Mucosa of rectum (tissue), 2 donors: ENCODE measurements at regions not wholly inside any gene's neighbourhood (a gene's known extent, or its start where the extent isn't known, plus 50 kb on each side); places are given as distances from the start of the nearest gene placed in this dataset.

Experiments used
- H3K27ac ChIP-seq, 2 donors: one replicate each; pipeline ENCODE4 v1.7.0; 2013; ENCODE audit warnings: inconsistent platforms in 2 of 2, low read depth in 2 of 2, low read length in 2 of 2
- H3K27me3 ChIP-seq, 2 donors: one replicate each; pipeline ENCODE4 v1.7.0; 2013; ENCODE audit warnings: low read length in 2 of 2; ENCODE audit not compliant: control insufficient read depth in 2 of 2, insufficient read depth in 2 of 2
- H3K36me3 ChIP-seq, 2 donors: one replicate each; pipeline ENCODE4 v1.7.0; 2013; ENCODE audit warnings: low read length in 2 of 2; ENCODE audit not compliant: control insufficient read depth in 2 of 2, insufficient read depth in 2 of 2
- H3K4me1 ChIP-seq, 2 donors: one replicate each; pipeline ENCODE4 v1.7.0; 2013; ENCODE audit warnings: low read length in 2 of 2, mild to moderate bottlenecking in 1 of 2; ENCODE audit not compliant: control insufficient read depth in 2 of 2, insufficient read depth in 2 of 2
- H3K4me3 ChIP-seq, 2 donors: one replicate each; pipeline ENCODE4 v1.7.0; 2013; ENCODE audit warnings: low read length in 2 of 2
- H3K9ac ChIP-seq, 2 donors: one replicate each; pipeline ENCODE4 v1.7.0; 2013; ENCODE audit warnings: low read length in 2 of 2, low read depth in 1 of 2, mild to moderate bottlenecking in 1 of 2
- H3K9me3 ChIP-seq, 2 donors: one replicate each; pipeline ENCODE4 v1.7.0; 2013; ENCODE audit warnings: low read length in 2 of 2; ENCODE audit not compliant: control insufficient read depth in 2 of 2
- donor health status: healthy.
- donor health status: Normal muscosa, but diverticular disease.

DNA sequence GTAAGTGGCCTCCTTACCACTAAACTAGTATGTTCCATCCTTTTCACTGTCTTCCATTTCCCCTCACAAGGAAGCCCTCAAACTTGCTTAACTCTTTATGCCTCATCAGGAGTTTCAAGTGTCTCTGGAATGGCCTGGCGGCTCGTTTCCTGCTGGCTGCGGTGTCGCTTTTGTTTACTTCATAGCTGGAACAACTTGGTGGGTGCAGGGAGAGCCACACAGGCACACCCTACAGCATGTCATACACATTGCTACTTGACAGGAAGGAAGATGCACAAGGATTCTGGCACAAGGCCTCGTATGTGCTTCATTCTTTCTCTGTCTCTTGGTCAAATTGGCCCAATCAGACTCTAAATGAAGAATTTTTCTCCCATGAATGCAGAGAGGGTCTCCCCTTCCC lies 488.3 kb downstream of the FOXO1 start:
- Histone ChIP-seq H3K9me3 (no peaks in the 10 kb centered on the region), H3K27ac (no peak overlapping the region), H3K27me3 (no peaks in the 10 kb centered on the region), H3K4me3 (no peak overlapping the region), H3K4me1 (no peaks in the 10 kb centered on the region), H3K9ac (no peak overlapping the region), H3K36me3 (no peaks in the 10 kb centered on the region)

DNA sequence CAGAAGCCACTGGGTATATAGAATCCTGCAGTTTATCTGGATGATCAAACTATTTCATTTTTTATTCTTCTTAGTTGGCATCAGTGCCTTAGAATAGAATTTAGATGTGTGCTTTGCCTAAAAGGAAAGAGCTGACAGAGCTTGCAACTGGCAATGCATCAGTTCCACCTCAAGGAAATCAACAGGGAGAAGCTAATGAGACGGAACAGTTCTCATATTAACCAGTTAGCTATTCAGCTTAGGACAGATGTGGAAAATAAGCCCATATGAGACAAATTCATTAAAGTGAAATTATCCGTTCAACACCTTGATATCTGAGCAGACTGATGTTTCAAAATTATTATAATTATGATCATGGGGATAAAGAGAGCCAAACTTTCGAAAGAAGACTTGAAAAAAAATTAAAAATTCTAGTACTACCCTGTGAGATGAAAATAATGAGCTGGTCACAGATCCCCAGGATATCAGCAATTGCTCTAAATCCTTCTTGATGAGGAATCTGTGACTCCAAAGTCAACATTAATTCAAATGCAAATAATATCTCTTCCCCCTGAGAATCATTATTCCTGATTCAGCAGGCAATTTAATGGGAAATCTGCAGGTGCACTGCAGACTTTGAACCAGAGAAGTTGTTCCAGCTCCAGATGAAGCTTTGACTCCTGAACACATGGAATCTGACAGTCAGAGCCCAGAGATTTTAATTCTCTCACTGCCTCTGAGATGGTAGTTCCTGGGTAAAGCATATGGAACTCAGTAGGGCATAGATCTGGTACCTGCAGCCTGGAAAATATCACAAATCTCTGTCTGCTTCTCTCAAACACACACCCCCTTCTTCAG lies 486.8 kb downstream of the FOXO1 start:
- Histone ChIP-seq H3K27me3 (no peaks in the 10 kb centered on the region), H3K4me1 (no peaks in the 10 kb centered on the region), H3K4me3 (no peak overlapping the region), H3K9me3 (no peaks in the 10 kb centered on the region), H3K9ac (no peak overlapping the region), H3K36me3 (no peaks in the 10 kb centered on the region), H3K27ac (no peak overlapping the region)

DNA sequence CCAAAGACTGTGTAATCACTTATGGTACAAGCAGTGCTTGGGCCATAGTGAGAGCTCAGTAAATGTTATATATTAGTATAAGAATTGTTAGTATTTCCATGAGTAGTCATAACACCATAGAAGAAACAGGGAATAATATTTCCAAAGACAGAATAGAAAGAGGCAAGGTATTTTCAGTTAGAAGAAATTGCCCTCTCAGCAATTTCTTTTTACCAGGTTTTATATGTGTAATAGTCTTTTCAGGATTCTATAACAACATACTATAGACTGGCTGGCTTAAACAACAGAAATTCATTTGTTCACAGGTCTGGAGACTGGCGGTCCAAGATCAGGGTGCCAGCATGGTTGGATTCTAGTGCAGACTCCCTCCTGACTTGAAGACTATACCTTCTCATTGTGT lies 485.7 kb downstream of the FOXO1 start:
- Histone ChIP-seq H3K4me3 (no peak overlapping the region), H3K27ac (no peak overlapping the region), H3K9ac (no peak overlapping the region), H3K36me3 (no peaks in the 10 kb centered on the region), H3K4me1 (no peaks in the 10 kb centered on the region), H3K9me3 (no peaks in the 10 kb centered on the region), H3K27me3 (no peaks in the 10 kb centered on the region)

DNA sequence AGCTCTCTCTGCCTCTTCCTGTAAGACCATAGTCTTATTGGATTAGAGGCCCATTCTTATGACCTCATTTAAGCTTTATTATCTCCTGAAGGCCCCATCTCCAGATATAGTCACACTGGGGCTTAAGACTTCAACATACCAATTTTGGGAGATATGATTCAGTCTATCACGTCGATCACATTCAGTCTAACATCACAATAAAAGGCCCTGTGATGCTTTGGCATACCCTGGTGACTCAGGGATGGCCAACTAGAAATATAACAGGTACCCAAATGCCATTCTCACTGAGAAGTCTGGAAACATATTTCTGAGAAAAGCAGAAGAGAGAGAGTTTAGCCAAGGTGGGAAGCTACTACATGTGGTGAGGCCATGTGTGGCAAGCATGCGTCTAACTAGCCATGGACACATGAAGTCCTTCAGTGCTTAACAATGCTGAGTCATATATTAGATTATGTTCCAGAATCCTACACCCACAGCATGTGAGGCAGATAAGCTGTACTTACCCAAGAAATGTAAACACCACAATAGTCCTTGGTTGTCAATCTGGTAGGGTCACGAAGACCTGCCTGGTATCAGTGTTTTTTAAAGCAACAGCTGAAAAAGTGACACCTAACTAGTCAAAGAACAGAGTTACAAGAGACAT lies 485.1 kb downstream of the FOXO1 start:
- Histone ChIP-seq H3K4me1 (no peaks in the 10 kb centered on the region), H3K27ac (no peak overlapping the region), H3K9ac (no peak overlapping the region), H3K9me3 (no peaks in the 10 kb centered on the region), H3K4me3 (no peak overlapping the region), H3K27me3 (no peaks in the 10 kb centered on the region), H3K36me3 (no peaks in the 10 kb centered on the region)

DNA sequence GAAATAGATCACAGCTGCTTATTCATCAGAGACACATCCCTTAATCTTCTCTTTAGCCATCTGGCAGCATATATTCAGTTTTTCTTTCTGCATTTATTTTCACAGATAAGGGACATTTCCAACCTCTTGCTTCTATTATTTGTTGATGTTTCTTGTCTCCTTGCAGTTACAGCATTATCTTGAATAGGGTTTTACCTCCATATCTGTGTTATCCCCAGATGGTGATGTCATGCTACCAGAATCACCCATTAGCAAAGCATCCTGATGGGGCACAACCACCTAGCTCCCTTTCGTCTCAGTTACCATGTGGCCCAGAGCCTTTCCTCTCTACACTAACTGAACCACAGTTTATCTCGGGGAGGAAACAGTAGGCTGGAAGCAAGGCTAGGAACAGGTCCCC lies 483.9 kb downstream of the FOXO1 start:
- Histone ChIP-seq H3K9ac (no peak overlapping the region), H3K27ac (no peak overlapping the region), H3K4me3 (no peak overlapping the region), H3K9me3 (no peaks in the 10 kb centered on the region), H3K36me3 (no peaks in the 10 kb centered on the region), H3K27me3 (no peaks in the 10 kb centered on the region), H3K4me1 (no peaks in the 10 kb centered on the region)

DNA sequence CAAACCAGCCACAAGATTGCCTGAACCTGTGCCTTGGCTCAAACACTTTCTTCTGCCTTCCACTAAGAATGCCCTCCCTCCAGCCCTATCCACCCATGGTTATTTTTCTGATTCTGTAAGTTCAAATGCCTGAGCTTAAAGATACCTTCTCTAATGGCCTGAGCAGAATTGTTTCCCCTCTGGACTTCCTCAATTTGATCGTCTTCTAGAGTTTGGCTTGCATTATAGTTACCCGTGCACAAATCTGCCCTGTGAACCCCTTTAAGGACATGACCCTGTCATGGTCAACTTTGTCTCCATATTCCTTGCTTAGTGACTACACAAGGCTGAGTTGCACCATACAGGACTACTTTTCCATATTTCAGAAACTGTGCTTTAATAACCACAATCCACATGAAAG lies 481.0 kb downstream of the FOXO1 start:
- H3K36me3 ChIP-seq, result no peaks in the 10 kb centered on the region
- H3K9ac ChIP-seq, result no peak overlapping the region
- H3K4me3 ChIP-seq, result no peak overlapping the region
- no peaks in the 10 kb centered on the region for H3K27me3 ChIP-seq
- H3K4me1 ChIP-seq, result peaks cover 0 to 3% of the 10 kb centered on the region in 2 donors
- H3K27ac ChIP-seq, result no peak overlapping the region
- H3K9me3 ChIP-seq, result no peaks in the 10 kb centered on the region

DNA sequence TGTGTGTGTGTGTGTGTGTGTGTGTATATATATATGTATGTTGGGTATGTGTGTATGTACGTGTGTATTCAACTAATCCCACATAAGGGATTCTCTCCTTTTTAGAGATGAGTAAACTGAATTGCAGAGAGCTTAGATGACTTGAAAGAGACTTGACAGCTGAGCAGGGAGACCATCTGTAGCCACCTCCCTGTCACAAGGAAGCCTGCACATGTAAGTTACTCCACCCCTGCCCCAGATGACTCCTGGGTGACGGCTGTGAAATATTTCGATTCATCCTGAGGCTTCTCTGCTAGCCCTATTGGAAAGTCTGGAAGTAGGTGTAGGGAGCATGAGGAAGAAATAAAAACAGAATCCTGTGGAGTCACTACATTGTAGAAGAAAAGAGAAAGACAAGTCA lies 480.4 kb downstream of the FOXO1 start:
- no peaks in the 10 kb centered on the region for H3K27me3 ChIP-seq
- no peaks in the 10 kb centered on the region for H3K36me3 ChIP-seq
- H3K4me1 ChIP-seq, result peaks cover 0 to 3% of the 10 kb centered on the region in 2 donors
- H3K9me3 ChIP-seq, result no peaks in the 10 kb centered on the region
- no peak overlapping the region for H3K4me3 ChIP-seq
- H3K9ac ChIP-seq, result no peak overlapping the region
- no peak overlapping the region for H3K27ac ChIP-seq

DNA sequence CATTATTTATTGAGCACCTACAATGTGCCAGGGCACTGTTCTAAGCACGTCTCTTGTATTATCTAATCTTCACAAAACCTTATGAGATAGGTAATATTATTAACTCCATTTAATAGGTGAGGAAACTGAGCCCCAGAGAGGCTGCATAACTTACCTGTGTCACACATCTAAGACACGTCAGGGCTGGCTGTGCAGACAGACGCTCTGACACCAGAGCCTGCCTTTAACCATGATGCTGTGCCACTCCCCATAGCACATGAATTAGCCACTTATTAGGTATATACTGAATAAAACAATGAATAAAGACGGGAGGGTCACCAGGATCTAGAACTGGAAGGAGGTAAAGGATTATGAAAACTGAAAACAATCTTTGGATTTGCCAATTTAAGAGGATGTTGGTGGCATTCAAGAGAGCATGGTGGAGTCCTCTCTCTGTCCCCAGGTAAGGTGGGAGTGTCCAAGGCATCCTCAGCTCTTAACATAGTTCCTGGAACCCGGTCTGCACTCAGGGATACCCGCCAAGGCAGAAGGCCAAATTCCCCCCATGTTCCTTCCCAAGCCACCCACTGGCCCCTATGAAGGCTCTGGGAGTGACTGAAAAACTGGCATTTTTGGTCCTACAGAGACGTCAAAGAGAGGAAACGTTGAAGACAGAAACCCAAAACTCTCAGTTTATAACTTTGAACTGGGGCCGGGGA lies 479.7 kb downstream of the FOXO1 start:
- H3K9me3 ChIP-seq, result no peaks in the 10 kb centered on the region
- H3K4me3 ChIP-seq, result no peak overlapping the region
- peak overlapping the region; percentile 21 to 66 for H3K27ac ChIP-seq
- H3K27me3 ChIP-seq, result no peaks in the 10 kb centered on the region
- H3K36me3 ChIP-seq, result no peaks in the 10 kb centered on the region
- H3K4me1 ChIP-seq, result peaks cover 0 to 3% of the 10 kb centered on the region in 2 donors
- no peak overlapping the region for H3K9ac ChIP-seq

DNA sequence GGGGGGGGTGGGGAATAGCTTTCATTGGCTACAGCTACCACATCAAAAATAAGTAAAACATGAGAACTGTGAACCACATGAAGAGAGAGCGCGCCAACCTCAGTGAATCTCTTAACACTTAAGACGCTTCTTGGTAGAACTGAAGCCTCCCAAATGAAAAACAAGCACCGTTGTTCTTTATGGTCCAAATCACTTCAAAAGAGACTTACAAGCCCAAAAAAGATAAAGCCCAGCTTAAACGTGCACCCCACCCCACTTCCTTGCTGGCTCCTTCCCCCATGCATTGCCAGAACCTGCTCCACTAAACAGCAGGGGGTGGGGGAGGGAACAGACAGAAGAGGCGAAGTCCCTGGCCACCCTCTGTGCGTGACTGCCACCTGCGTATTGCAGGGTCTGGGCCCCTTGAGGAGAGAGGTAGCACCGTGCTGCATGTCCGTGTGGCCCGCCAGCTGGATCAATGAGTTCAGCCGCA lies 479.1 kb downstream of the FOXO1 start:
- Histone ChIP-seq H3K27ac (peak overlapping the region; percentile 12 to 46), H3K9me3 (no peaks in the 10 kb centered on the region), H3K9ac (no peak overlapping the region), H3K36me3 (no peaks in the 10 kb centered on the region), H3K4me1 (peaks cover 0 to 3% of the 10 kb centered on the region in 2 donors), H3K27me3 (no peaks in the 10 kb centered on the region), H3K4me3 (no peak overlapping the region)
